ENCODE measurements at regions not wholly inside any gene's neighbourhood (a gene's known extent, or its start where the extent isn't known, plus 50 kb on each side); places are given as distances from the start of the nearest gene placed in this dataset.

- no peak for DNase-seq
These were observed 106.8 kb upstream of the MPDZ start for GRCh38 chr9:13386316-13386715.

- DNase-seq: no peak
These were observed 104.4 kb upstream of the MPDZ start for GRCh38 chr9:13383855-13384254.

GRCh38 chr9:13383216-13383615, 103.7 kb upstream of the MPDZ start:
- DNase-seq: no peak

- no peak for DNase-seq
These were observed 103.1 kb upstream of the MPDZ start for GRCh38 chr9:13382595-13382994.

GRCh38 chr9:13380903-13381302, 101.4 kb upstream of the MPDZ start:
- no peak for DNase-seq

- peak; percentile 80 for DNase-seq
These were observed 98.7 kb upstream of the MPDZ start for GRCh38 chr9:13378154-13378553.

GRCh38 chr9:13377171-13377925, 97.9 kb upstream of the MPDZ start:
- peak; percentile 49 for DNase-seq

- DNase-seq: no peak
These were observed 93.0 kb upstream of the MPDZ start for GRCh38 chr9:13372510-13372909.

- no peak for DNase-seq
These were observed 89.9 kb upstream of the MPDZ start for GRCh38 chr9:13369431-13369830.

- no peak for DNase-seq
These were observed 88.3 kb upstream of the MPDZ start for GRCh38 chr9:13367784-13368183.

- DNase-seq: no peak
These were observed 84.9 kb upstream of the MPDZ start for GRCh38 chr9:13364271-13365000.

- DNase-seq: peak; percentile 49
These were observed 81.6 kb upstream of the MPDZ start for GRCh38 chr9:13361076-13361475.

GRCh38 chr9:13360188-13360587, 80.7 kb upstream of the MPDZ start:
- DNase-seq: no peak

- peak; percentile 96 for DNase-seq
These were observed 78.6 kb upstream of the MPDZ start for GRCh38 chr9:13358128-13358527.

- peak; percentile 30 for DNase-seq
These were observed 75.2 kb upstream of the MPDZ start for GRCh38 chr9:13354733-13355132.

GRCh38 chr9:13352451-13352979, 73.0 kb upstream of the MPDZ start:
- DNase-seq: no peak

- DNase-seq: peak; percentile 60
These were observed 72.4 kb upstream of the MPDZ start for GRCh38 chr9:13351778-13352386.

GRCh38 chr9:13332571-13332970, 53.1 kb upstream of the MPDZ start:
- no peak for DNase-seq

- DNase-seq: no peak
These were observed 51.8 kb upstream of the MPDZ start for GRCh38 chr9:13331320-13331719.

GRCh38 chr9:13330396-13331004, 51.0 kb upstream of the MPDZ start:
- DNase-seq: no peak

Measured in fibroblast of skin of abdomen (primary cell).